Breast epithelium (tissue), 3 donors: ENCODE measurements at regions not wholly inside any gene's neighbourhood (a gene's known extent, or its start where the extent isn't known, plus 50 kb on each side); places are given as distances from the start of the nearest gene placed in this dataset.

Experiments used
- POLR2A ChIP-seq: fragments of 450-650 bp; IDR thresholded peaks from one replicate; pipeline ENCODE4 v1.6.1; 2016; ENCODE audit warnings: antibody characterized with exemption, mild to moderate bottlenecking, moderate library complexity
- POLR2AphosphoS5 ChIP-seq, 3 donors: sonication (generic); formaldehyde crosslinking; IDR thresholded peaks; one replicate each; pipeline ENCODE4 v1.6.1; 2017; ENCODE audit warnings: antibody characterized with exemption in 3 of 3
- TF ChIP-seq, protein P1 (sequence below), 3 donors: fragments of 450-650 bp; IDR thresholded peaks; one replicate each; pipeline ENCODE4 v1.5.1; 2016 to 2017; ENCODE audit warnings: antibody characterized with exemption in 3 of 3, mild to moderate bottlenecking in 3 of 3, moderate library complexity in 3 of 3

GRCh38 chr20:52637201-52637600 lies 335.0 kb upstream of the TSHZ2 start:
- TF ChIP-seq, protein P1, sequence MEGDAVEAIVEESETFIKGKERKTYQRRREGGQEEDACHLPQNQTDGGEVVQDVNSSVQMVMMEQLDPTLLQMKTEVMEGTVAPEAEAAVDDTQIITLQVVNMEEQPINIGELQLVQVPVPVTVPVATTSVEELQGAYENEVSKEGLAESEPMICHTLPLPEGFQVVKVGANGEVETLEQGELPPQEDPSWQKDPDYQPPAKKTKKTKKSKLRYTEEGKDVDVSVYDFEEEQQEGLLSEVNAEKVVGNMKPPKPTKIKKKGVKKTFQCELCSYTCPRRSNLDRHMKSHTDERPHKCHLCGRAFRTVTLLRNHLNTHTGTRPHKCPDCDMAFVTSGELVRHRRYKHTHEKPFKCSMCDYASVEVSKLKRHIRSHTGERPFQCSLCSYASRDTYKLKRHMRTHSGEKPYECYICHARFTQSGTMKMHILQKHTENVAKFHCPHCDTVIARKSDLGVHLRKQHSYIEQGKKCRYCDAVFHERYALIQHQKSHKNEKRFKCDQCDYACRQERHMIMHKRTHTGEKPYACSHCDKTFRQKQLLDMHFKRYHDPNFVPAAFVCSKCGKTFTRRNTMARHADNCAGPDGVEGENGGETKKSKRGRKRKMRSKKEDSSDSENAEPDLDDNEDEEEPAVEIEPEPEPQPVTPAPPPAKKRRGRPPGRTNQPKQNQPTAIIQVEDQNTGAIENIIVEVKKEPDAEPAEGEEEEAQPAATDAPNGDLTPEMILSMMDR (IDR thresholded peaks at IDR 0.05), result no peak
- no peak for TF ChIP-seq POLR2A
- TF ChIP-seq POLR2AphosphoS5 (IDR thresholded peaks at IDR 0.05), result no peak
